Fibroblast of lung (primary cell): ENCODE measurements at regions not wholly inside any gene's neighbourhood (a gene's known extent, or its start where the extent isn't known, plus 50 kb on each side); places are given as distances from the start of the nearest gene placed in this dataset.

Source experiments
- EZH2 ChIP-seq: IDR thresholded peaks from 2 replicates; pipeline ENCODE4 v1.5.1; 2012; ENCODE audit warnings: low read length, control low read depth, mild to moderate bottlenecking; ENCODE audit errors: missing control alignments
- TF ChIP-seq, protein P1 (sequence below), 2 donors: IDR thresholded peaks in 1 of 2; conservative IDR thresholded peaks in 1 of 2; 1 replicate in 1 of 2; 2 replicates in 1 of 2; pipeline ENCODE4 v1.5.1; 2011 to 2012; ENCODE audit warnings: low read length in 2 of 2, control low read depth in 1 of 2, inconsistent platforms in 1 of 2, low read depth in 1 of 2, mild to moderate bottlenecking in 1 of 2

DNA sequence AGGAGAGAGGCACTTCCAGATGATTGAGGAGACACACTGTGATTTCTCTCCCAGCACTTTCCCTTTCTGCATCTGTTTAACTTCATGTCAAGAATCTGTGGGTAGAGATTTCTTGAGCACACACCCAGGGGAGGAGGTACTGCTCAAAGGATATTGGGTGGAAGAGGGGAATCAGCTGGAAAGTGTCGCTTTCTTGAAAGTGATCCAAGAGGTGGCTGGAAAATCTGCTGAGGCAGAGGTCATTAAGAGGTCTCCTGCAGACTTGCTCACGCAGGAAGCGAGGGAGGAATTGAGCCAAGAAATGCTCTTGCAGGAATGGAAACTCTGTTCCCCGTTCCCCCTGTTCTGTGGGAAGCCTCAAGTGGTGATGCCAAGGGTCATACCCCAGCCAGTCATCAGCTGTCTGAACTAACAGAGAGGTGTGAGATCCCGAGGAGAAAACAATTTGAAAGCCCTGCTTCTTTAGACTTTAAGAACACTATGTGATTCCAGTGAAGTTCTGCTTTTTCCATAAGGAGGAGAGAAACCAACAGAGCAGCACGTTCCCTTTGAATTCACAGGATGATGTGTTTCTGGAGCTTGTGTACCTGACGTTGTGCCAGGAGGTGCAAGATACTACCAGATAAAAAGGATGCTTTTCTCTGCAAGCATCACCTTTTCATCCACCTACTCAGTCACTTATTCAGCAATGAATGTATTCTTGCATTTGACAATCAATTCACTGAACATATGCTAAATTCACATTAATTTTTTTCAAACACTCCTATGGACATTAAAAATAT lies 163.4 kb upstream of the GPR12 start:
- TF ChIP-seq, protein P1, sequence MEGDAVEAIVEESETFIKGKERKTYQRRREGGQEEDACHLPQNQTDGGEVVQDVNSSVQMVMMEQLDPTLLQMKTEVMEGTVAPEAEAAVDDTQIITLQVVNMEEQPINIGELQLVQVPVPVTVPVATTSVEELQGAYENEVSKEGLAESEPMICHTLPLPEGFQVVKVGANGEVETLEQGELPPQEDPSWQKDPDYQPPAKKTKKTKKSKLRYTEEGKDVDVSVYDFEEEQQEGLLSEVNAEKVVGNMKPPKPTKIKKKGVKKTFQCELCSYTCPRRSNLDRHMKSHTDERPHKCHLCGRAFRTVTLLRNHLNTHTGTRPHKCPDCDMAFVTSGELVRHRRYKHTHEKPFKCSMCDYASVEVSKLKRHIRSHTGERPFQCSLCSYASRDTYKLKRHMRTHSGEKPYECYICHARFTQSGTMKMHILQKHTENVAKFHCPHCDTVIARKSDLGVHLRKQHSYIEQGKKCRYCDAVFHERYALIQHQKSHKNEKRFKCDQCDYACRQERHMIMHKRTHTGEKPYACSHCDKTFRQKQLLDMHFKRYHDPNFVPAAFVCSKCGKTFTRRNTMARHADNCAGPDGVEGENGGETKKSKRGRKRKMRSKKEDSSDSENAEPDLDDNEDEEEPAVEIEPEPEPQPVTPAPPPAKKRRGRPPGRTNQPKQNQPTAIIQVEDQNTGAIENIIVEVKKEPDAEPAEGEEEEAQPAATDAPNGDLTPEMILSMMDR (conservative IDR thresholded peaks at IDR 0.05 in 1 of 2, IDR thresholded peaks at IDR 0.05 in 1 of 2; ENCODE audit: low read depth in 1 of 2, low read length in 2 of 2) = no peak
- TF ChIP-seq EZH2 = peak; percentile 34
